ENCODE measurements at regions not wholly inside any gene's neighbourhood (a gene's known extent, or its start where the extent isn't known, plus 50 kb on each side); places are given as distances from the start of the nearest gene placed in this dataset.

DNA sequence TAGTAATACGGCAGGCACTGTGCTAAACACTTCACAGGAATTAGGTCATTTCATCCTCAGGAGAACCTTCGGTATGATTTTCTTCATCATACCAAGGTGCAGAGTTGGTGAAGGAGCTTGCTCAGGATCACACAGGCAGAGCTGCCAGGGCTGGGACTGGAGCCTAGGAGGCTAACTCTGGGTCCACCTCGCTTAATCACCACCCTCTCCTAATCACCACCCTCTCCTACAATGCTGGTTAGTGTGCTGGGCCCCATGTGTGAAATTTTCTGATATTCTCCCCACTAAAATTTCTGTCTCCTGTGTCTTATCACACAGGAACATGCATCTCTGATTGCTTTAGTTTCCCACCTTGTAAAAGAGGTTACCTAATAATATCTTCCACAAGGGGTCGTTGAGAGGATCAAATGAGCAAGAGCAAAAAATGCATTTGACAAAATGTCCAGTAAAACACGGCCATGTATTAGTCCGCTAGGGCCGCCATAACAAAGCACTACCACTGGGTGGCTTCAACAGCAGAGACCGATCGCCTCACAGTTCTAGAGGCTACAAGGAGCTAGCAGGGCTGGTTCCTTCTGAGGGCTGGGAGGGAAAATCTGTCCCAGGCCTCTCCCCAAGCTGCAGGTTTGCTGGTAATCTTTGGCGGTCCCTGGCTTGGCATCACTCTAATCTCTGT is 128.2 kb upstream of the NFIB start:
- TF ChIP-seq ZNF174 (tag by site-specific recombination; IDR thresholded peaks at IDR 0.05) (no peak), ZNF785 (tag by site-specific recombination; IDR thresholded peaks at IDR 0.05) (no peak), ZNF184 (tag by site-specific recombination; IDR thresholded peaks at IDR 0.05) (no peak), ZBTB21 (tag by site-specific recombination; IDR thresholded peaks at IDR 0.05) (no peak), ZNF555 (tag by site-specific recombination; conservative IDR thresholded peaks at IDR 0.05) (no peak), ZNF48 (tag by site-specific recombination; IDR thresholded peaks at IDR 0.05) (no peak)
- TF ChIP-seq, protein P1, sequence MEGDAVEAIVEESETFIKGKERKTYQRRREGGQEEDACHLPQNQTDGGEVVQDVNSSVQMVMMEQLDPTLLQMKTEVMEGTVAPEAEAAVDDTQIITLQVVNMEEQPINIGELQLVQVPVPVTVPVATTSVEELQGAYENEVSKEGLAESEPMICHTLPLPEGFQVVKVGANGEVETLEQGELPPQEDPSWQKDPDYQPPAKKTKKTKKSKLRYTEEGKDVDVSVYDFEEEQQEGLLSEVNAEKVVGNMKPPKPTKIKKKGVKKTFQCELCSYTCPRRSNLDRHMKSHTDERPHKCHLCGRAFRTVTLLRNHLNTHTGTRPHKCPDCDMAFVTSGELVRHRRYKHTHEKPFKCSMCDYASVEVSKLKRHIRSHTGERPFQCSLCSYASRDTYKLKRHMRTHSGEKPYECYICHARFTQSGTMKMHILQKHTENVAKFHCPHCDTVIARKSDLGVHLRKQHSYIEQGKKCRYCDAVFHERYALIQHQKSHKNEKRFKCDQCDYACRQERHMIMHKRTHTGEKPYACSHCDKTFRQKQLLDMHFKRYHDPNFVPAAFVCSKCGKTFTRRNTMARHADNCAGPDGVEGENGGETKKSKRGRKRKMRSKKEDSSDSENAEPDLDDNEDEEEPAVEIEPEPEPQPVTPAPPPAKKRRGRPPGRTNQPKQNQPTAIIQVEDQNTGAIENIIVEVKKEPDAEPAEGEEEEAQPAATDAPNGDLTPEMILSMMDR (tag by site-specific recombination; IDR thresholded peaks at IDR 0.05) = no peak
- TF ChIP-seq, protein P2, sequence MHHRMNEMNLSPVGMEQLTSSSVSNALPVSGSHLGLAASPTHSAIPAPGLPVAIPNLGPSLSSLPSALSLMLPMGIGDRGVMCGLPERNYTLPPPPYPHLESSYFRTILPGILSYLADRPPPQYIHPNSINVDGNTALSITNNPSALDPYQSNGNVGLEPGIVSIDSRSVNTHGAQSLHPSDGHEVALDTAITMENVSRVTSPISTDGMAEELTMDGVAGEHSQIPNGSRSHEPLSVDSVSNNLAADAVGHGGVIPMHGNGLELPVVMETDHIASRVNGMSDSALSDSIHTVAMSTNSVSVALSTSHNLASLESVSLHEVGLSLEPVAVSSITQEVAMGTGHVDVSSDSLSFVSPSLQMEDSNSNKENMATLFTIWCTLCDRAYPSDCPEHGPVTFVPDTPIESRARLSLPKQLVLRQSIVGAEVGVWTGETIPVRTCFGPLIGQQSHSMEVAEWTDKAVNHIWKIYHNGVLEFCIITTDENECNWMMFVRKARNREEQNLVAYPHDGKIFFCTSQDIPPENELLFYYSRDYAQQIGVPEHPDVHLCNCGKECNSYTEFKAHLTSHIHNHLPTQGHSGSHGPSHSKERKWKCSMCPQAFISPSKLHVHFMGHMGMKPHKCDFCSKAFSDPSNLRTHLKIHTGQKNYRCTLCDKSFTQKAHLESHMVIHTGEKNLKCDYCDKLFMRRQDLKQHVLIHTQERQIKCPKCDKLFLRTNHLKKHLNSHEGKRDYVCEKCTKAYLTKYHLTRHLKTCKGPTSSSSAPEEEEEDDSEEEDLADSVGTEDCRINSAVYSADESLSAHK (tag by site-specific recombination; IDR thresholded peaks at IDR 0.05) = no peak
- TF ChIP-seq, protein P3, sequence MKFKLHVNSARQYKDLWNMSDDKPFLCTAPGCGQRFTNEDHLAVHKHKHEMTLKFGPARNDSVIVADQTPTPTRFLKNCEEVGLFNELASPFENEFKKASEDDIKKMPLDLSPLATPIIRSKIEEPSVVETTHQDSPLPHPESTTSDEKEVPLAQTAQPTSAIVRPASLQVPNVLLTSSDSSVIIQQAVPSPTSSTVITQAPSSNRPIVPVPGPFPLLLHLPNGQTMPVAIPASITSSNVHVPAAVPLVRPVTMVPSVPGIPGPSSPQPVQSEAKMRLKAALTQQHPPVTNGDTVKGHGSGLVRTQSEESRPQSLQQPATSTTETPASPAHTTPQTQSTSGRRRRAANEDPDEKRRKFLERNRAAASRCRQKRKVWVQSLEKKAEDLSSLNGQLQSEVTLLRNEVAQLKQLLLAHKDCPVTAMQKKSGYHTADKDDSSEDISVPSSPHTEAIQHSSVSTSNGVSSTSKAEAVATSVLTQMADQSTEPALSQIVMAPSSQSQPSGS (tag by site-specific recombination; IDR thresholded peaks at IDR 0.05; ENCODE audit: low read depth) = no peak
- TF ChIP-seq, protein P4, sequence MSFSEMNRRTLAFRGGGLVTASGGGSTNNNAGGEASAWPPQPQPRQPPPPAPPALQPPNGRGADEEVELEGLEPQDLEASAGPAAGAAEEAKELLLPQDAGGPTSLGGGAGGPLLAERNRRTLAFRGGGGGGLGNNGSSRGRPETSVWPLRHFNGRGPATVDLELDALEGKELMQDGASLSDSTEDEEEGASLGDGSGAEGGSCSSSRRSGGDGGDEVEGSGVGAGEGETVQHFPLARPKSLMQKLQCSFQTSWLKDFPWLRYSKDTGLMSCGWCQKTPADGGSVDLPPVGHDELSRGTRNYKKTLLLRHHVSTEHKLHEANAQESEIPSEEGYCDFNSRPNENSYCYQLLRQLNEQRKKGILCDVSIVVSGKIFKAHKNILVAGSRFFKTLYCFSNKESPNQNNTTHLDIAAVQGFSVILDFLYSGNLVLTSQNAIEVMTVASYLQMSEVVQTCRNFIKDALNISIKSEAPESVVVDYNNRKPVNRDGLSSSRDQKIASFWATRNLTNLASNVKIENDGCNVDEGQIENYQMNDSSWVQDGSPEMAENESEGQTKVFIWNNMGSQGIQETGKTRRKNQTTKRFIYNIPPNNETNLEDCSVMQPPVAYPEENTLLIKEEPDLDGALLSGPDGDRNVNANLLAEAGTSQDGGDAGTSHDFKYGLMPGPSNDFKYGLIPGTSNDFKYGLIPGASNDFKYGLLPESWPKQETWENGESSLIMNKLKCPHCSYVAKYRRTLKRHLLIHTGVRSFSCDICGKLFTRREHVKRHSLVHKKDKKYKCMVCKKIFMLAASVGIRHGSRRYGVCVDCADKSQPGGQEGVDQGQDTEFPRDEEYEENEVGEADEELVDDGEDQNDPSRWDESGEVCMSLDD (tag by site-specific recombination; IDR thresholded peaks at IDR 0.05) = no peak
- TF ChIP-seq, protein P5, sequence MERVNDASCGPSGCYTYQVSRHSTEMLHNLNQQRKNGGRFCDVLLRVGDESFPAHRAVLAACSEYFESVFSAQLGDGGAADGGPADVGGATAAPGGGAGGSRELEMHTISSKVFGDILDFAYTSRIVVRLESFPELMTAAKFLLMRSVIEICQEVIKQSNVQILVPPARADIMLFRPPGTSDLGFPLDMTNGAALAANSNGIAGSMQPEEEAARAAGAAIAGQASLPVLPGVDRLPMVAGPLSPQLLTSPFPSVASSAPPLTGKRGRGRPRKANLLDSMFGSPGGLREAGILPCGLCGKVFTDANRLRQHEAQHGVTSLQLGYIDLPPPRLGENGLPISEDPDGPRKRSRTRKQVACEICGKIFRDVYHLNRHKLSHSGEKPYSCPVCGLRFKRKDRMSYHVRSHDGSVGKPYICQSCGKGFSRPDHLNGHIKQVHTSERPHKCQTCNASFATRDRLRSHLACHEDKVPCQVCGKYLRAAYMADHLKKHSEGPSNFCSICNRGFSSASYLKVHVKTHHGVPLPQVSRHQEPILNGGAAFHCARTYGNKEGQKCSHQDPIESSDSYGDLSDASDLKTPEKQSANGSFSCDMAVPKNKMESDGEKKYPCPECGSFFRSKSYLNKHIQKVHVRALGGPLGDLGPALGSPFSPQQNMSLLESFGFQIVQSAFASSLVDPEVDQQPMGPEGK (tag by site-specific recombination; IDR thresholded peaks at IDR 0.05) = no peak
